LNCaP clone FGC (cell line): ENCODE measurements at regions not wholly inside any gene's neighbourhood (a gene's known extent, or its start where the extent isn't known, plus 50 kb on each side); places are given as distances from the start of the nearest gene placed in this dataset.

Experiments
- DNase-seq: peaks from one replicate; pipeline ENCODE4 v3.0.0-alpha.2; 2011; ENCODE audit warnings: low read depth
- H3K4me3 ChIP-seq: 2 replicates; pipeline ENCODE4 v1.5.1; 2011; ENCODE audit warnings: mild to moderate bottlenecking, low read depth, low read length, control low read depth
- TF ChIP-seq, protein P1 (sequence below): IDR thresholded peaks from 2 replicates; pipeline ENCODE4 v1.5.1; 2012; ENCODE audit warnings: mild to moderate bottlenecking; ENCODE audit not compliant: control insufficient read depth, insufficient read depth; ENCODE audit errors: extremely low read depth

DNA sequence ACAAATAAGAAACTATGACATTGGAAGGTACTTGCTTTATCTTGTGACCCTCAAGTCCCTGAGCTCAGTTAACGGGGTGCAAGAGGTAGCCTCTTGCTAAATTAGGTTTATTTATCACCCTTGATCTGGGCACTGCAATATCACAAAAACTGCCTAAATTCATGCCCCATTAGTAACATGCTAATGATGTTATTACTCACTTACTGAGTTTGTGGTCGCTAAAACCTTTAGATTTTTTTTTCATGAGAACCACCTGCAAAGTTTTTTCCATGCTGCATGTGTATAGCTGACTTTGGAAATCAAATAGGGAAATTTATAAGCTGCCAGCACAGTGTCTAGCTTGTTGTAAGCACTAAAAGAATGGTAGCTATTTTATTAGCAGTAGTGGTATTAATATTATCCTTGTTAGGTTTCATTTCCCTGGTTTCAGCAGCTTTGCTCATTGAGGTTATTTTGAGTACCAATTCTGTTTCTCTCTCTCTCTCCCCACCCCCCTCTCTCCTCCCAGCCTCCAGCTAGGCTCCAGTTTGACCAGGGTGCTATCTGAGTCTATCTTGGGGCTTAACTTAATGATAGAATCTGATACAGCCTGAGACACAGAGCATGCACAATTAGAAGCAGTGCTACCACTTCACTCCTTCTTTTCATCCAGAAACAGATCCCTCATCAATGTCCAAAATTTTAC lies 88.7 kb upstream of the ATP8B1 start:
- TF ChIP-seq, protein P1, sequence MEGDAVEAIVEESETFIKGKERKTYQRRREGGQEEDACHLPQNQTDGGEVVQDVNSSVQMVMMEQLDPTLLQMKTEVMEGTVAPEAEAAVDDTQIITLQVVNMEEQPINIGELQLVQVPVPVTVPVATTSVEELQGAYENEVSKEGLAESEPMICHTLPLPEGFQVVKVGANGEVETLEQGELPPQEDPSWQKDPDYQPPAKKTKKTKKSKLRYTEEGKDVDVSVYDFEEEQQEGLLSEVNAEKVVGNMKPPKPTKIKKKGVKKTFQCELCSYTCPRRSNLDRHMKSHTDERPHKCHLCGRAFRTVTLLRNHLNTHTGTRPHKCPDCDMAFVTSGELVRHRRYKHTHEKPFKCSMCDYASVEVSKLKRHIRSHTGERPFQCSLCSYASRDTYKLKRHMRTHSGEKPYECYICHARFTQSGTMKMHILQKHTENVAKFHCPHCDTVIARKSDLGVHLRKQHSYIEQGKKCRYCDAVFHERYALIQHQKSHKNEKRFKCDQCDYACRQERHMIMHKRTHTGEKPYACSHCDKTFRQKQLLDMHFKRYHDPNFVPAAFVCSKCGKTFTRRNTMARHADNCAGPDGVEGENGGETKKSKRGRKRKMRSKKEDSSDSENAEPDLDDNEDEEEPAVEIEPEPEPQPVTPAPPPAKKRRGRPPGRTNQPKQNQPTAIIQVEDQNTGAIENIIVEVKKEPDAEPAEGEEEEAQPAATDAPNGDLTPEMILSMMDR, result no peak
- no peak overlapping the region for H3K4me3 ChIP-seq
- no peak for DNase-seq

DNA sequence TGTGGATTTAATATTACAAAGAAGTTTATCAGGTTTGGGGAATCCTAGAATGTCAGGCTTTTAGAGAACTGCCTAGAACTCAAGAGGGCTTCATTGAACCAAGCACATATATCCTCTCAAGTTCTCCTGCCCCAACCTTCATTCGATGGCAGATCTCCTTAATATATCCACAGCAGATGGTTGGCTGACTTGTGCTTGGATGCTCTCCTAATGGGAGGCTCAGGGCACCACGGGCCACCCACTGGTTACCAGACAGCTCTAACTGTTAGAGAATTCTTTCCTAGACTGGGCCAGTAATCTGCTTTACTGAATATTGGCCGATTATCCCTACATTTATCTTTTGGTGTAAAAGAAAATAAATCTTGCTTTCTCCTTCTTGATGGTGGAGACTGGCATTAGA lies 87.2 kb upstream of the ATP8B1 start:
- no peak overlapping the region for H3K4me3 ChIP-seq
- TF ChIP-seq, protein P1, result no peak
- no peak for DNase-seq

DNA sequence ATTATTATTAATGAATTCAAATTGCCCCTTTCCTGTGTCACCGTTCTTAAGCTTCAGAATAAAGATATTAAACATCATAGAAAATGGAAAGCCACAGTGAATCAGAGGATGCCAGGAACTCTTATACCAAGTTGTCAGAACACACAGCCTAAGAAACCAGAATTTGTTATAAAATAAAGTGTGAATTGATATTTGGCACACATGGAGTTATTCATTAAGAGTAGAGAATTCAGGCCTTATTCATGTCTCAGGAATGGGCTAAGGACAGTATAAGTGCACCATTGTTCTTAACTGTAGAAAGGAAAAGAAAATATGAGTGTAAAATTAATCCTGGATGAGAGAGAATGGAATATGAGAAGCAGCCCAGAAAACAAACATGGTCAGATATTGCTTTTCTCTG lies 86.7 kb upstream of the ATP8B1 start:
- DNase-seq, result no peak
- no peak overlapping the region for H3K4me3 ChIP-seq
- TF ChIP-seq, protein P1, result no peak

DNA sequence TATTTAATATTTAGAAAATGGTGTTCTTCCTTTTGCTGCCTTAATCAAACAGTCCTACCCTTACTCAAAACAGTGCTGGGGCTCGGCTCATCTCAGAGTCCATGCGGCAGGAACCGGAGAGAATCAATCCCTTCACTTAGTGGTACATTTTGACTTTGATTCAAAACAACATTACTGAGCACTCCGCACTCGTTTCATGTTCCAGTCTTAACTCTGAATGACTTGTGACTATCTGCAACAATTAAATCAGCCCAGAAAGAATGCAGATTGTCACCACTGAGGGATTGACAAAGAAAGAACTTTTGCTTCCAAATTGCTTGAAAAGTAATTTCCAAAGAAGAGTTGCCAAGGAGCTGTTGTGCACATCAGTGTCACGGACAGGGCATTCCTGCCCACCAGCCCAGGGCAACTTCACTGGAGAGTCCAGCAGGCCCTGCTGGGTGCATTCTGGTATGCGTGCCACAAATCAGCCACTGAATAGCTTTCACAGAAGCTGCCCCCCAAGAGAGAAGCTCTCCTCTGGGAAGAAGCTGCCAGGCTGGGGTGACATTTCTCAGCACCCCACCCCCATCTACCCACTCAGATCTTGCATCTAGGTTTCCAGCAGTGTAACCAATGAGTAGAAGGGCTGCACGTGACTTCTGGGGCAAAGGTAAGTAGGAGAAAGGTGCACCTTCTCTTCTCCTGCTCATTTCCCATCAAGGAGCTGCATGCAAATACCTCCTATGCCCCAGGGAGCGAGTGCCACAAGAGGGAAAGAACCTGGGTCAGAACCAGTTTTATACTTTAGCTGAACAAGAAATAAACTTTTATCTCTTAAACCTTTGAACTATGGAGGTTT lies 84.6 kb upstream of the ATP8B1 start:
- no peak overlapping the region for H3K4me3 ChIP-seq
- TF ChIP-seq, protein P1, result no peak
- no peak for DNase-seq

DNA sequence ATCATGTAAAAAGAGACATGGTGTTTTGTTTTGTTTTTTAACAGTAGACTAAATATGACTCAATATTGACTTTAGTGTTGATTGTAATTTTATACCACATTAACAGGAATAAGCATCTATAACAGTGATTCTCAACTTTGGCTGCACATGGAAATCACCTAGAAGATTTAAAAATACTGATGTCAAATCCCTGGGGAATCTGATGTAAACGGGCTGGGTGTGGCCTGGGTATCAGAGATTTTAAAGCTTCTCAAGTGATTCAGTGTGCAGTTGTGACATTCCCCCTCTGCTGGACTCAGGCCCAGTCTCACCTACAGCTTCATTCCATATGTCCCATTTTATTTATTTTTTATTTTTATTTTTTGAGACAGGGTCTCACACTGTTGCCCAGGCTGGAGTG lies 82.8 kb upstream of the ATP8B1 start:
- no peak overlapping the region for H3K4me3 ChIP-seq
- TF ChIP-seq, protein P1, result no peak
- no peak for DNase-seq

DNA sequence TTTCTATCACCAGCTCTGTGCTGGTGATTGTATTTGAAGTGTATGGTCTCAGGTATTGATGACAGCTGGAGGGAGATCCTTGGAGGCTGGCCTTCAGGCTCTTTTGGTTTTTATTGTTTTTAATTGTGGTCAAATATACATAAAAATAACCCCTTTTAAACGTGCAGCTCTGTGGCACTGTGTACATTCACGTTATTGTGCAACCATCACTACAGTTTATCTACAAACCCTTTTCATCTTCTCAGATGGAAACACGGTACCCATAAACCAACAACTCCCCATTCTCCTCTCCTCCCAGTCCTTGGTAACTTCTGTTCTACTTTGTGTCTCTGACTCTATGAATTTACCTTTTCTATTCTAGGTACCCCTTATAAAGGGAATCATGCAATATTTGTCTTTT lies 79.3 kb upstream of the ATP8B1 start:
- TF ChIP-seq, protein P1, result no peak
- DNase-seq, result no peak
- H3K4me3 ChIP-seq, result no peak overlapping the region
